Lung (tissue), 11 donors: ENCODE measurements at regions not wholly inside any gene's neighbourhood (a gene's known extent, or its start where the extent isn't known, plus 50 kb on each side); places are given as distances from the start of the nearest gene placed in this dataset.

Experiments
- ATAC-seq: fragments of 200-7000 bp; cut with Tn5 transposase; one replicate; pipeline ENCODE4 v1.9.1; 2020; ENCODE audit warnings: moderate number of reproducible peaks; ENCODE audit not compliant: insufficient read depth, low FRiP score
- DNase-seq, 3 donors: peaks; one replicate each; pipeline ENCODE4 v3.0.0-alpha.2; 2013 to 2017
- H3K27ac ChIP-seq, 2 donors: one replicate each; pipeline ENCODE4 v1.5.1; 2013; ENCODE audit warnings: mild to moderate bottlenecking in 2 of 2, moderate library complexity in 2 of 2, control low read depth in 1 of 2, inconsistent platforms in 1 of 2, low read depth in 1 of 2, low read length in 1 of 2
- H3K27me3 ChIP-seq, 3 donors: one replicate each; pipeline ENCODE4 v1.5.1; 2013; ENCODE audit warnings: low read length in 2 of 3; ENCODE audit not compliant: control insufficient read depth in 3 of 3, insufficient read depth in 3 of 3
- H3K36me3 ChIP-seq, 4 donors: one replicate each; pipeline ENCODE4 v1.5.1; 2013; ENCODE audit warnings: low read length in 4 of 4, mild to moderate bottlenecking in 1 of 4, moderate library complexity in 1 of 4; ENCODE audit not compliant: control insufficient read depth in 4 of 4, insufficient read depth in 4 of 4
- H3K4me1 ChIP-seq, 5 donors: one replicate each; pipeline ENCODE4 v1.5.1; 2013; ENCODE audit warnings: low read length in 5 of 5, mild to moderate bottlenecking in 2 of 5, moderate library complexity in 1 of 5; ENCODE audit not compliant: control insufficient read depth in 5 of 5, insufficient read depth in 5 of 5
- H3K4me3 ChIP-seq: one replicate; pipeline ENCODE4 v1.5.1; 2013; ENCODE audit warnings: mild to moderate bottlenecking, control low read depth, moderate library complexity
- H3K9ac ChIP-seq, 2 donors: one replicate each; pipeline ENCODE4 v1.5.1; 2013; ENCODE audit warnings: low read length in 2 of 2, control low read depth in 1 of 2; ENCODE audit not compliant: insufficient read depth in 1 of 2
- H3K9me3 ChIP-seq, 4 donors: one replicate each; pipeline ENCODE4 v1.5.1; 2013; ENCODE audit warnings: low read length in 3 of 4, mild to moderate bottlenecking in 1 of 4, moderate library complexity in 1 of 4; ENCODE audit not compliant: control insufficient read depth in 4 of 4, insufficient read depth in 3 of 4
- WGBS, 2 donors: extraction: QIAGEN DNeasy Blood & Tissue Kit; methylation state at CpG; one replicate each; pipeline ENCODE4 v1.1.7; 2013; 5-methylcytosine and 5-hydroxymethylcytosine counted together
- TF ChIP-seq, protein P1 (sequence below): IDR thresholded peaks from 2 replicates; pipeline ENCODE4 v1.5.1; 2012; ENCODE audit warnings: mild to moderate bottlenecking; ENCODE audit errors: control extremely low read depth, extremely low read depth
- donor health status: control.
- donor health status: control.
- donor health status: Bipolar disorder and iron deficiency.
- donor health status: healthy.
- donor health status: DM: yes; HTN: yes; CAD: no.

DNA sequence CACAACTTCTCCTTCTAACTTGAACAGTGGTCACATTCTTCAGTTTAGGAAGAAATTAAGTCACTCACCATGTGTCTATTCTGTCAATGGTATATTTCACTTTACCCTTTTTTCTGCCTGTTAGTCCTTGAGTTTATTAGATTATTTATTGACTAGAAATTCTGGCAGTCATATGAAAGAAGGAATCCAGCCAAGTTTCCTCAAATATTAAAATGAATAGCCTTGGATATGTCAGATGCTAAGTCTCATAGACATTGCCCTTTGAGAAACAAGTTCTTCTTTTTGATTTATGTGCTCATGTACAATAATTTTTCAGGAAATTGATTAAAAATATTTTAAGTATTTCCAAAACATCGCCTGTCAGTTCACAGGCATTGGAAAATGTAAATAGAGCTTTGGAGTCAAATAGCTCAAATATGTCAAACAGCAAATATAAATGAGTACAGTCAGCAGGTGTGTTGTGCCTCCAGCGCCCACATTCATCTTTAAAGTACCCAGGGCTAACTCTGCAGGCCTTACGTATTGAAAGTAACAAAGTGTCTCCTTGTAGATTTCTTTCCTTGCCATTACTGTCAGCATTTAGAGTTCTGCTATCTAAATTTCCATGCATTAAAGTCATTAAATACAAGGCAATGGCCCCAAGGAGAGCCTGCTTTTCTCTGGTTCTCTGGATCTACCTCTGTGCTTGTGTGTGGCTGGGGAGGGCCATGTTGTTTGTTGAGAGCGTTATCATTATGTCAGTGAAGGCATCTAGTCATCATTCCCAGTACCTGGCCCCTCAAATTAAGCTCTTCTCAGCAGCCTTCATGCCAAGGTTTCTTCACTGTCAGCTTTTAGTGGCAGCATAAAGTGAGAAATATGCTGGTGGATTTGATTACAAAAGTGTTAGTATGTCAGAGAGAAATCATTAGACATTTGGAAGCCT lies 76.3 kb upstream of the TRPC4 start:
- no peak for ATAC-seq
- DNase-seq: no peak
- H3K36me3 ChIP-seq: no peaks in the 10 kb centered on the region
- 64 to 80% methylated on average over 4 of the region's 4 CpGs for WGBS, 2 donors
- no peaks in the 10 kb centered on the region for H3K4me1 ChIP-seq
- H3K4me3 ChIP-seq: no peak overlapping the region
- no peaks in the 10 kb centered on the region for H3K27me3 ChIP-seq
- H3K9me3 ChIP-seq: no peaks in the 10 kb centered on the region
- TF ChIP-seq, protein P1, sequence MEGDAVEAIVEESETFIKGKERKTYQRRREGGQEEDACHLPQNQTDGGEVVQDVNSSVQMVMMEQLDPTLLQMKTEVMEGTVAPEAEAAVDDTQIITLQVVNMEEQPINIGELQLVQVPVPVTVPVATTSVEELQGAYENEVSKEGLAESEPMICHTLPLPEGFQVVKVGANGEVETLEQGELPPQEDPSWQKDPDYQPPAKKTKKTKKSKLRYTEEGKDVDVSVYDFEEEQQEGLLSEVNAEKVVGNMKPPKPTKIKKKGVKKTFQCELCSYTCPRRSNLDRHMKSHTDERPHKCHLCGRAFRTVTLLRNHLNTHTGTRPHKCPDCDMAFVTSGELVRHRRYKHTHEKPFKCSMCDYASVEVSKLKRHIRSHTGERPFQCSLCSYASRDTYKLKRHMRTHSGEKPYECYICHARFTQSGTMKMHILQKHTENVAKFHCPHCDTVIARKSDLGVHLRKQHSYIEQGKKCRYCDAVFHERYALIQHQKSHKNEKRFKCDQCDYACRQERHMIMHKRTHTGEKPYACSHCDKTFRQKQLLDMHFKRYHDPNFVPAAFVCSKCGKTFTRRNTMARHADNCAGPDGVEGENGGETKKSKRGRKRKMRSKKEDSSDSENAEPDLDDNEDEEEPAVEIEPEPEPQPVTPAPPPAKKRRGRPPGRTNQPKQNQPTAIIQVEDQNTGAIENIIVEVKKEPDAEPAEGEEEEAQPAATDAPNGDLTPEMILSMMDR: no peak
- no peak overlapping the region for H3K27ac ChIP-seq
- no peak overlapping the region for H3K9ac ChIP-seq

DNA sequence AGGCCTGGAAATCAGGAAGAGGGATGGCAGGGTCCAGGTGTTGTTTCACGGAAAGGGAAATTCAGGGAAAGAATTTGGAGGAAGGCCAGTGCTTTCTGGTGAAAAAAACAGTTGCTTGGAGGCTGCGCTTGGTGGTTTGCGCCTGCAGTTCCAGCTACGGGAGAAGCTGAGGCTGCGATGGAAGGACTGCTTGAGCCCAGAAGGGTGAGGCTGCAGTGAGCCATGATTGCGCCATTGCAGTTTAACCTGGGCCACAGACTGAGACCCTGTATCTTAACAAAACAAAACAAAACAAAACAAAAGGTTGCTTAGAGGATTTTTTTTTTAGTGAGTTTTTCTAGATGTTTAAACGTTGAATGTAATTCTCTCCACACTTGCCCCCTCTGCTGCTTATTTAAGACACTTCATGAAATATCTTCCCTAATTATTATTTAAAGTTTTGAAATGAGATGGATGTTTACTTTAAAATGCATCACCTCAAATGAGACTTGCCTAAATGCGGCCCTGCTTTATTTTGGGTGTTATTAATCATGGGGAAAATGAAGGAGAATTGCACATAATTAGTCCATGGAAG lies 75.4 kb upstream of the TRPC4 start:
- TF ChIP-seq, protein P1: no peak
- Histone ChIP-seq H3K27me3 (no peaks in the 10 kb centered on the region), H3K4me1 (no peaks in the 10 kb centered on the region), H3K9ac (no peak overlapping the region), H3K4me3 (no peak overlapping the region), H3K27ac (no peak overlapping the region), H3K36me3 (no peaks in the 10 kb centered on the region), H3K9me3 (no peaks in the 10 kb centered on the region)
- no peak for DNase-seq
- 78 to 81% methylated on average over 8 of the region's 8 CpGs for WGBS, 2 donors
- ATAC-seq: no peak

DNA sequence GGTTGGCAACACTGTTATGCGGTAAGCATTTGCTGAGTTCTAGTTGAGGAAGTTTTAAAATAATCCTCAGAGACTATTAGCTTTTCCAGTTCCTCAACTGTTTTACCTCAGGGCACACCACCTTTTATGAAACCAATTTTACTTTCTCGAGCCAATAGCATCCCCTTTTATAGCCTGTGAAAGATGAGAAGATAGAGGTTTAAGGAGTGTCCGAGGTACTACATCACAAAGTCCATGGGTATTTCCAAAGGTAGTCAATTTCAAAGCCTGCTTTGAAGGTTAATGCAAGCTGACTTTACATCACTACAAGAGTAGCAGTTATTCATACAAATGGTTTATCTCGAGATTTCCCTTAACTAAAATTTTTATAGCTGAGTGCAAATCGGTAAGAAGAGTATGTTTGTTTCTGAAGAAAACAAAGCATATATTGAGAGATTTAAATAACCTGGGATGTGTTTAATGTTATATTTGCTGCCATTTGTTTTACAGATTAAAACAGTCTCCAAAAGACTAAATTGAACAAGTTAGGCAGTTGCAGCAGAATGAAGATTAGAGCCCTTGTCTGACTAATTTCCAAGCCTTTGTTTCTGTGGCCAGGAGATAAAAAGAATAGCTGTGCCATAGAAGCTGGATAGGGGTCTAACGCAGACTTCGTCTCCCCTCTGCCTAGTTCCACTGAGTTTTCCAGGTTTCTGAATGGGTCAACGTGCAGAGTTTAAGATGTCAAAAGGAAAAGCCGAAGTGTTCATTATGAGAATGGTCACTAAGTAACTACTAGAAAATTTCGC lies 74.7 kb upstream of the TRPC4 start:
- no peak overlapping the region for H3K9ac ChIP-seq
- no peak overlapping the region for H3K4me3 ChIP-seq
- no peaks in the 10 kb centered on the region for H3K36me3 ChIP-seq
- DNase-seq (no peak), ATAC-seq (no peak)
- no peaks in the 10 kb centered on the region for H3K27me3 ChIP-seq
- no peaks in the 10 kb centered on the region for H3K4me1 ChIP-seq
- H3K9me3 ChIP-seq: no peaks in the 10 kb centered on the region
- no peak overlapping the region for H3K27ac ChIP-seq
- TF ChIP-seq, protein P1: no peak
- WGBS, 2 donors: 85% methylated on average over 10 of the region's 10 CpGs
